ENCODE measurements at regions not wholly inside any gene's neighbourhood (a gene's known extent, or its start where the extent isn't known, plus 50 kb on each side); places are given as distances from the start of the nearest gene placed in this dataset.

- H3K27me3 ChIP-seq (ENCODE audit: low read length): no peaks in the 10 kb centered on the region
- H2AFZ ChIP-seq (ENCODE audit: low read depth, low read length, severe bottlenecking): no peak overlapping the region
- TF ChIP-seq EZH2phosphoT487 (conservative IDR thresholded peaks at IDR 0.05; ENCODE audit: low read length) (no peak), CTCF (IDR thresholded peaks at IDR 0.05; ENCODE audit: insufficient read depth, low read length, poor library complexity, severe bottlenecking) (no peak)
- H3K9me3 ChIP-seq (ENCODE audit: insufficient read depth, low read length): no peaks in the 10 kb centered on the region
- no peaks in the 10 kb centered on the region for H4K20me1 ChIP-seq (ENCODE audit: low read depth, low read length)
- no peak overlapping the region for H3K27ac ChIP-seq (ENCODE audit: low read depth, low read length)
- no peaks in the 10 kb centered on the region for H3F3A ChIP-seq (ENCODE audit: insufficient read depth)
- no peak overlapping the region for H3K4me2 ChIP-seq (ENCODE audit: low read depth, low read length, poor library complexity, severe bottlenecking)
- no peaks in the 10 kb centered on the region for H3K79me2 ChIP-seq (ENCODE audit: insufficient read depth, low read length)
- no peak overlapping the region for H3K9ac ChIP-seq (ENCODE audit: low read length)
- no peaks in the 10 kb centered on the region for H3K36me3 ChIP-seq (ENCODE audit: low read length)
- H3K4me3 ChIP-seq (ENCODE audit: insufficient read depth, low read length, poor library complexity, severe bottlenecking): no peak overlapping the region
- no peaks in the 10 kb centered on the region for H3K9me2 ChIP-seq (replicated peaks; ENCODE audit: insufficient read depth, low read length)
Measured at GRCh38 chr6:126245077-126245476, 94.8 kb upstream of the CENPW start.

- no peaks in the 10 kb centered on the region for H3F3A ChIP-seq (ENCODE audit: insufficient read depth)
- H3K9me3 ChIP-seq (ENCODE audit: insufficient read depth, low read length): no peaks in the 10 kb centered on the region
- no peak for TF ChIP-seq EZH2phosphoT487 (conservative IDR thresholded peaks at IDR 0.05; ENCODE audit: low read length)
- no peak for TF ChIP-seq CTCF (IDR thresholded peaks at IDR 0.05; ENCODE audit: insufficient read depth, low read length, poor library complexity, severe bottlenecking)
- H3K27me3 ChIP-seq (ENCODE audit: low read length): no peaks in the 10 kb centered on the region
- H2AFZ ChIP-seq (ENCODE audit: low read depth, low read length, severe bottlenecking): no peak overlapping the region
- no peaks in the 10 kb centered on the region for H3K36me3 ChIP-seq (ENCODE audit: low read length)
- H3K27ac ChIP-seq (ENCODE audit: low read depth, low read length): no peak overlapping the region
- no peak overlapping the region for H3K4me2 ChIP-seq (ENCODE audit: low read depth, low read length, poor library complexity, severe bottlenecking)
- H3K4me3 ChIP-seq (ENCODE audit: insufficient read depth, low read length, poor library complexity, severe bottlenecking): no peak overlapping the region
- no peak overlapping the region for H3K9ac ChIP-seq (ENCODE audit: low read length)
- no peaks in the 10 kb centered on the region for H3K9me2 ChIP-seq (replicated peaks; ENCODE audit: insufficient read depth, low read length)
- no peaks in the 10 kb centered on the region for H3K79me2 ChIP-seq (ENCODE audit: insufficient read depth, low read length)
- no peaks in the 10 kb centered on the region for H4K20me1 ChIP-seq (ENCODE audit: low read depth, low read length)
Measured at GRCh38 chr6:126252154-126252553, 87.8 kb upstream of the CENPW start.

GRCh38 chr6:126253431-126253830, 86.5 kb upstream of the CENPW start:
- Histone ChIP-seq H3K9ac (ENCODE audit: low read length) (no peak overlapping the region), H3K4me2 (ENCODE audit: low read depth, low read length, poor library complexity, severe bottlenecking) (no peak overlapping the region), H3K36me3 (ENCODE audit: low read length) (no peaks in the 10 kb centered on the region), H2AFZ (ENCODE audit: low read depth, low read length, severe bottlenecking) (no peak overlapping the region), H3K9me2 (replicated peaks; ENCODE audit: insufficient read depth, low read length) (no peaks in the 10 kb centered on the region), H3K79me2 (ENCODE audit: insufficient read depth, low read length) (no peaks in the 10 kb centered on the region), H3K9me3 (ENCODE audit: insufficient read depth, low read length) (no peaks in the 10 kb centered on the region), H3K27me3 (ENCODE audit: low read length) (no peaks in the 10 kb centered on the region), H3F3A (ENCODE audit: insufficient read depth) (no peaks in the 10 kb centered on the region), H3K27ac (ENCODE audit: low read depth, low read length) (no peak overlapping the region), H3K4me3 (ENCODE audit: insufficient read depth, low read length, poor library complexity, severe bottlenecking) (no peak overlapping the region), H4K20me1 (ENCODE audit: low read depth, low read length) (no peaks in the 10 kb centered on the region)
- TF ChIP-seq EZH2phosphoT487 (conservative IDR thresholded peaks at IDR 0.05; ENCODE audit: low read length) (no peak), CTCF (IDR thresholded peaks at IDR 0.05; ENCODE audit: insufficient read depth, low read length, poor library complexity, severe bottlenecking) (no peak)

- no peaks in the 10 kb centered on the region for H3K9me3 ChIP-seq (ENCODE audit: insufficient read depth, low read length)
- H4K20me1 ChIP-seq (ENCODE audit: low read depth, low read length): no peaks in the 10 kb centered on the region
- no peak overlapping the region for H3K4me3 ChIP-seq (ENCODE audit: insufficient read depth, low read length, poor library complexity, severe bottlenecking)
- H3K9ac ChIP-seq (ENCODE audit: low read length): no peak overlapping the region
- H3K36me3 ChIP-seq (ENCODE audit: low read length): no peaks in the 10 kb centered on the region
- H3F3A ChIP-seq (ENCODE audit: insufficient read depth): no peaks in the 10 kb centered on the region
- no peak overlapping the region for H3K4me2 ChIP-seq (ENCODE audit: low read depth, low read length, poor library complexity, severe bottlenecking)
- no peak overlapping the region for H3K27ac ChIP-seq (ENCODE audit: low read depth, low read length)
- H3K79me2 ChIP-seq (ENCODE audit: insufficient read depth, low read length): no peaks in the 10 kb centered on the region
- no peak overlapping the region for H2AFZ ChIP-seq (ENCODE audit: low read depth, low read length, severe bottlenecking)
- no peaks in the 10 kb centered on the region for H3K27me3 ChIP-seq (ENCODE audit: low read length)
- H3K9me2 ChIP-seq (replicated peaks; ENCODE audit: insufficient read depth, low read length): no peaks in the 10 kb centered on the region
- TF ChIP-seq EZH2phosphoT487 (conservative IDR thresholded peaks at IDR 0.05; ENCODE audit: low read length) (no peak), CTCF (IDR thresholded peaks at IDR 0.05; ENCODE audit: insufficient read depth, low read length, poor library complexity, severe bottlenecking) (no peak)
Measured at GRCh38 chr6:126258150-126258549, 81.8 kb upstream of the CENPW start.
